ENCODE measurements at regions not wholly inside any gene's neighbourhood (a gene's known extent, or its start where the extent isn't known, plus 50 kb on each side); places are given as distances from the start of the nearest gene placed in this dataset.

- CTCF ChIA-PET = no interaction called here
- no peaks in the 10 kb centered on the region for H3K36me3 ChIP-seq (ENCODE audit: control insufficient read depth, insufficient read depth, low read length)
- intact Hi-C loops (cut with micrococcal nuclease; ENCODE audit: unreplicated experiment) (no loop called here), in situ Hi-C loops (cut with HindIII; ENCODE audit: low pct_unique_long_range_greater_than_20kb, low sequenced_read_pairs) (no loop called here)
- no peak overlapping the region for H3K27ac ChIP-seq (ENCODE audit: low read length)
- H3K9me3 ChIP-seq (ENCODE audit: control insufficient read depth, insufficient read depth, low read depth, low read length) = no peaks in the 10 kb centered on the region
- POLR2A ChIA-PET = no interaction called here
- DNase-seq (ENCODE audit: low read depth, low spot score) (no peak), ATAC-seq (no peak)
- no TSS peak for BruUV-seq (replicated peaks)
- H3K4me1 ChIP-seq (ENCODE audit: control insufficient read depth, insufficient read depth, low read length) = no peaks in the 10 kb centered on the region
- H3K27me3 ChIP-seq (ENCODE audit: control insufficient read depth, insufficient read depth, low read length) = no peaks in the 10 kb centered on the region
- TF ChIP-seq, protein P1, sequence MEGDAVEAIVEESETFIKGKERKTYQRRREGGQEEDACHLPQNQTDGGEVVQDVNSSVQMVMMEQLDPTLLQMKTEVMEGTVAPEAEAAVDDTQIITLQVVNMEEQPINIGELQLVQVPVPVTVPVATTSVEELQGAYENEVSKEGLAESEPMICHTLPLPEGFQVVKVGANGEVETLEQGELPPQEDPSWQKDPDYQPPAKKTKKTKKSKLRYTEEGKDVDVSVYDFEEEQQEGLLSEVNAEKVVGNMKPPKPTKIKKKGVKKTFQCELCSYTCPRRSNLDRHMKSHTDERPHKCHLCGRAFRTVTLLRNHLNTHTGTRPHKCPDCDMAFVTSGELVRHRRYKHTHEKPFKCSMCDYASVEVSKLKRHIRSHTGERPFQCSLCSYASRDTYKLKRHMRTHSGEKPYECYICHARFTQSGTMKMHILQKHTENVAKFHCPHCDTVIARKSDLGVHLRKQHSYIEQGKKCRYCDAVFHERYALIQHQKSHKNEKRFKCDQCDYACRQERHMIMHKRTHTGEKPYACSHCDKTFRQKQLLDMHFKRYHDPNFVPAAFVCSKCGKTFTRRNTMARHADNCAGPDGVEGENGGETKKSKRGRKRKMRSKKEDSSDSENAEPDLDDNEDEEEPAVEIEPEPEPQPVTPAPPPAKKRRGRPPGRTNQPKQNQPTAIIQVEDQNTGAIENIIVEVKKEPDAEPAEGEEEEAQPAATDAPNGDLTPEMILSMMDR (IDR thresholded peaks at IDR 0.05) = no peak
- TF ChIP-seq, protein P2, sequence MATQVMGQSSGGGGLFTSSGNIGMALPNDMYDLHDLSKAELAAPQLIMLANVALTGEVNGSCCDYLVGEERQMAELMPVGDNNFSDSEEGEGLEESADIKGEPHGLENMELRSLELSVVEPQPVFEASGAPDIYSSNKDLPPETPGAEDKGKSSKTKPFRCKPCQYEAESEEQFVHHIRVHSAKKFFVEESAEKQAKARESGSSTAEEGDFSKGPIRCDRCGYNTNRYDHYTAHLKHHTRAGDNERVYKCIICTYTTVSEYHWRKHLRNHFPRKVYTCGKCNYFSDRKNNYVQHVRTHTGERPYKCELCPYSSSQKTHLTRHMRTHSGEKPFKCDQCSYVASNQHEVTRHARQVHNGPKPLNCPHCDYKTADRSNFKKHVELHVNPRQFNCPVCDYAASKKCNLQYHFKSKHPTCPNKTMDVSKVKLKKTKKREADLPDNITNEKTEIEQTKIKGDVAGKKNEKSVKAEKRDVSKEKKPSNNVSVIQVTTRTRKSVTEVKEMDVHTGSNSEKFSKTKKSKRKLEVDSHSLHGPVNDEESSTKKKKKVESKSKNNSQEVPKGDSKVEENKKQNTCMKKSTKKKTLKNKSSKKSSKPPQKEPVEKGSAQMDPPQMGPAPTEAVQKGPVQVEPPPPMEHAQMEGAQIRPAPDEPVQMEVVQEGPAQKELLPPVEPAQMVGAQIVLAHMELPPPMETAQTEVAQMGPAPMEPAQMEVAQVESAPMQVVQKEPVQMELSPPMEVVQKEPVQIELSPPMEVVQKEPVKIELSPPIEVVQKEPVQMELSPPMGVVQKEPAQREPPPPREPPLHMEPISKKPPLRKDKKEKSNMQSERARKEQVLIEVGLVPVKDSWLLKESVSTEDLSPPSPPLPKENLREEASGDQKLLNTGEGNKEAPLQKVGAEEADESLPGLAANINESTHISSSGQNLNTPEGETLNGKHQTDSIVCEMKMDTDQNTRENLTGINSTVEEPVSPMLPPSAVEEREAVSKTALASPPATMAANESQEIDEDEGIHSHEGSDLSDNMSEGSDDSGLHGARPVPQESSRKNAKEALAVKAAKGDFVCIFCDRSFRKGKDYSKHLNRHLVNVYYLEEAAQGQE (IDR thresholded peaks at IDR 0.05; ENCODE audit: insufficient read depth in 1 of 2, low read depth in 2 of 2, low read length in 1 of 2) = no peak
- no peak overlapping the region for H3K4me3 ChIP-seq (ENCODE audit: low read depth in 2 of 2, low read length in 2 of 2)
Observed at GRCh38 chr4:122671919-122672490, 51.1 kb upstream of the IL21 start.

- DNase-seq (ENCODE audit: low read depth, low spot score) (no peak), ATAC-seq (no peak)
- no peaks in the 10 kb centered on the region for H3K4me1 ChIP-seq (ENCODE audit: control insufficient read depth, insufficient read depth, low read length)
- no peaks in the 10 kb centered on the region for H3K9me3 ChIP-seq (ENCODE audit: control insufficient read depth, insufficient read depth, low read depth, low read length)
- H3K36me3 ChIP-seq (ENCODE audit: control insufficient read depth, insufficient read depth, low read length) = no peaks in the 10 kb centered on the region
- ChIA-PET CTCF (no interaction called here), POLR2A (no interaction called here)
- no peak overlapping the region for H3K27ac ChIP-seq (ENCODE audit: low read length)
- no TSS peak for BruUV-seq (replicated peaks)
- TF ChIP-seq TCF7L2 (IDR thresholded peaks at IDR 0.05; ENCODE audit: low read depth, low read length) = no peak
- in situ Hi-C loops (cut with HindIII; ENCODE audit: low pct_unique_long_range_greater_than_20kb, low sequenced_read_pairs) = no loop called here
- intact Hi-C loops (cut with micrococcal nuclease; ENCODE audit: unreplicated experiment) = no loop called here
- H3K27me3 ChIP-seq (ENCODE audit: control insufficient read depth, insufficient read depth, low read length) = no peaks in the 10 kb centered on the region
- H3K4me3 ChIP-seq (ENCODE audit: low read depth in 2 of 2, low read length in 2 of 2) = no peak overlapping the region
Observed at GRCh38 chr4:122673252-122673651, 52.4 kb upstream of the IL21 start.

DNA sequence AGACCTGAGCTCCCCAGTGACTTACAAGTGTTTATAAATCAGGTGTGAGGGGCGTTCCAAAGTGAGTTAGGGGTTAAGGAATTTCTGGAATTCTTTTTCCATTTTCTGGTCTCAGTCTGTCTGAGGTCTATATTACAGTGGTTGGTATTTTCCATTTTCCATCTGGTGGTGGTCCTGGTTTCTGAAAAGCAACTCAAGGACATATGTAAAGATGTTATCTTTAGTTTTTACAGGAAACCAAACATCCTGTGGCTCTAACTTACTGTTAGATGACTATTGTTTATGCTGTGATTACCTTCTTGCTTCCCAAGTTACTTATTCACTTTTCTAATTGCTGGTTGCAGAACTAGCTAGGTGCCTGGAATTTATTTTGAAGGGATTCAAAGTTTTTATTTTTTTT is 53.5 kb upstream of the IL21 start:
- ChIA-PET POLR2A (no interaction called here), CTCF (no interaction called here)
- H3K27ac ChIP-seq (ENCODE audit: low read length) = no peak overlapping the region

More for the DNA sequence above, 53.5 kb upstream of the IL21 start:
- Histone ChIP-seq H3K27me3 (ENCODE audit: control insufficient read depth, insufficient read depth, low read length) (no peaks in the 10 kb centered on the region), H3K4me1 (ENCODE audit: control insufficient read depth, insufficient read depth, low read length) (no peaks in the 10 kb centered on the region), H3K9me3 (ENCODE audit: control insufficient read depth, insufficient read depth, low read depth, low read length) (no peaks in the 10 kb centered on the region), H3K36me3 (ENCODE audit: control insufficient read depth, insufficient read depth, low read length) (no peaks in the 10 kb centered on the region), H3K4me3 (ENCODE audit: low read depth in 2 of 2, low read length in 2 of 2) (no peak overlapping the region)
- intact Hi-C loops (cut with micrococcal nuclease; ENCODE audit: unreplicated experiment) (no loop called here), in situ Hi-C loops (cut with HindIII; ENCODE audit: low pct_unique_long_range_greater_than_20kb, low sequenced_read_pairs) (no loop called here)
- BruUV-seq (replicated peaks) = no TSS peak
- TF ChIP-seq, protein P1 (IDR thresholded peaks at IDR 0.05) = no peak
- ATAC-seq (no peak), DNase-seq (ENCODE audit: low read depth, low spot score) (no peak)
